ENCODE measurements at regions not wholly inside any gene's neighbourhood (a gene's known extent, or its start where the extent isn't known, plus 50 kb on each side); places are given as distances from the start of the nearest gene placed in this dataset.

DNA sequence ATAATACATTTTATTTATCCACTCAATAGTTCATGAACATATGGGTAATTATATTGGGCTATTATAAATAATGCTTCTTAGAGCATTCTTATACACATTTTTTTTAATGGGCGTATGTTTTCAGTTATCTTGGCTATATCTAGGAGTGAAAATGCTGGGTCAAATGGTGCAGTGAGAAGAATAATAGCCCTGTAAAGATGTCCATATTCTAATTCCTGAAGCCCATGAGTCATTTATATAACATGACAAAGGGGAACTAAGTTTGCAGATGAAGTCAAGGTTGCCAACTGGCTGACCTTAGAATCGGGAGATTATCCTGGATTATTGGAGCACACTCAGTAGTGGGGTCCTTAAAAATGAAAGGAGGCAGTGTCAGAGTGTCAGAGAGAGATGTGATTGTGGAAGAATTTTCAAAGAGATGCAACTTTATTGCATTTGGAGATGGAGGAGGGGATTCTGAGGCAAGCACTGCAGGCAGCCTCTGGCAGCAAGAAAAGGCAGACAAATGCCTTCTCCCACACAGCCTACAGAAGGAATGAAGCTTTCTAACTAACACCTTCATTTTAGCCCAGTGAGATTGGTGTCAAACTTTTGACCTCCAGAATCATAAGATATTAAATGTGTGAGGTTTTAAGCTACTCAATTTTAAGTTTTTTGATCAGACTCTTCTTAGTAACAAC lies 106.1 kb upstream of the HS3ST1 start:
- DNase-seq (ENCODE audit: low read depth), result no peak
- no peak overlapping the region for H3K4me3 ChIP-seq (ENCODE audit: low read depth, low read length)
- TF ChIP-seq, protein P1, sequence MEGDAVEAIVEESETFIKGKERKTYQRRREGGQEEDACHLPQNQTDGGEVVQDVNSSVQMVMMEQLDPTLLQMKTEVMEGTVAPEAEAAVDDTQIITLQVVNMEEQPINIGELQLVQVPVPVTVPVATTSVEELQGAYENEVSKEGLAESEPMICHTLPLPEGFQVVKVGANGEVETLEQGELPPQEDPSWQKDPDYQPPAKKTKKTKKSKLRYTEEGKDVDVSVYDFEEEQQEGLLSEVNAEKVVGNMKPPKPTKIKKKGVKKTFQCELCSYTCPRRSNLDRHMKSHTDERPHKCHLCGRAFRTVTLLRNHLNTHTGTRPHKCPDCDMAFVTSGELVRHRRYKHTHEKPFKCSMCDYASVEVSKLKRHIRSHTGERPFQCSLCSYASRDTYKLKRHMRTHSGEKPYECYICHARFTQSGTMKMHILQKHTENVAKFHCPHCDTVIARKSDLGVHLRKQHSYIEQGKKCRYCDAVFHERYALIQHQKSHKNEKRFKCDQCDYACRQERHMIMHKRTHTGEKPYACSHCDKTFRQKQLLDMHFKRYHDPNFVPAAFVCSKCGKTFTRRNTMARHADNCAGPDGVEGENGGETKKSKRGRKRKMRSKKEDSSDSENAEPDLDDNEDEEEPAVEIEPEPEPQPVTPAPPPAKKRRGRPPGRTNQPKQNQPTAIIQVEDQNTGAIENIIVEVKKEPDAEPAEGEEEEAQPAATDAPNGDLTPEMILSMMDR (conservative IDR thresholded peaks at IDR 0.05; ENCODE audit: low read depth, low read length), result no peak

- no peak for DNase-seq (ENCODE audit: low read depth)
- TF ChIP-seq, protein P1 (conservative IDR thresholded peaks at IDR 0.05; ENCODE audit: low read depth, low read length), result no peak
- no peak overlapping the region for H3K4me3 ChIP-seq (ENCODE audit: low read depth, low read length)
Observed at GRCh38 chr4:11532138-11532537, 103.4 kb upstream of the HS3ST1 start.

- no peak overlapping the region for H3K4me3 ChIP-seq (ENCODE audit: low read depth, low read length)
- peak; percentile 77 for DNase-seq (ENCODE audit: low read depth)
- TF ChIP-seq, protein P1 (conservative IDR thresholded peaks at IDR 0.05; ENCODE audit: low read depth, low read length), result no peak
Observed at GRCh38 chr4:11529625-11530201, 101.0 kb upstream of the HS3ST1 start.

GRCh38 chr4:11525085-11525484 lies 96.4 kb upstream of the HS3ST1 start:
- TF ChIP-seq, protein P1 (conservative IDR thresholded peaks at IDR 0.05; ENCODE audit: low read depth, low read length), result no peak
- H3K4me3 ChIP-seq (ENCODE audit: low read depth, low read length), result no peak overlapping the region
- peak; percentile 13 for DNase-seq (ENCODE audit: low read depth)

DNA sequence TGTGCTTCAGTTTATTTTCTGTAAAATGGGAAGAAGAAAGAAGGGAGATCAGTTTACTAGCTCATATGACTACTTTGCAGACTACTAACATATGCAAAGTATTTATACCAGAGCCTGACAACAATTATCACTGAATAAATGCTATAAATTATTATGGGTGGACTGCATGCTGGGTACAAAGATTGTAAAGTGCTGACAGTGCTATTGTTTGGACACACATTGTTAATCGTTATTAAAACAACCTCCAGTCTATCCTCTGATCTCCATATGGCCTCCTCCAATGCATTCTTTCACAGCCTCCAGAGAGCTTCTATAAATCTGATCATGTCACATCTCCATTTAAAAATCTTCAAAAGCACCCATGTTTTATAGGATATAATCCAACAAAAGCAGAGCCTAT lies 90.1 kb upstream of the HS3ST1 start:
- no peak for DNase-seq (ENCODE audit: low read depth)

GRCh38 chr4:11514779-11515419 lies 86.2 kb upstream of the HS3ST1 start:
- H3K4me3 ChIP-seq (ENCODE audit: low read depth, low read length), result no peak overlapping the region
- no peak for DNase-seq (ENCODE audit: low read depth)
- TF ChIP-seq, protein P1 (conservative IDR thresholded peaks at IDR 0.05; ENCODE audit: low read depth, low read length), result no peak

More for the DNA sequence above, 90.1 kb upstream of the HS3ST1 start:
- TF ChIP-seq, protein P1 (conservative IDR thresholded peaks at IDR 0.05; ENCODE audit: low read depth, low read length), result no peak
- no peak overlapping the region for H3K4me3 ChIP-seq (ENCODE audit: low read depth, low read length)
